ENCODE measurements at regions not wholly inside any gene's neighbourhood (a gene's known extent, or its start where the extent isn't known, plus 50 kb on each side); places are given as distances from the start of the nearest gene placed in this dataset.

GRCh38 chr16:85225257-85225656 lies 113.0 kb upstream of the CIBAR2 start:
- Histone ChIP-seq H2BK5ac (ENCODE audit: insufficient read length, low read length) (no peak overlapping the region), H3K4me1 (ENCODE audit: insufficient read depth, low read length) (peaks cover 3% of the 10 kb centered on the region; the same call in 1 of the 2 replicates), H4K20me1 (ENCODE audit: control insufficient read depth, insufficient read depth, insufficient read length) (no peaks in the 10 kb centered on the region), H3K27ac (ENCODE audit: insufficient read length, low read depth, low read length) (no peak overlapping the region), H3K4ac (ENCODE audit: low read depth, low read length) (no peak overlapping the region), H3K9me3 (ENCODE audit: control insufficient read depth, low read depth, low read length) (no peaks in the 10 kb centered on the region), H3K14ac (ENCODE audit: insufficient read depth, low read length) (no peak overlapping the region), H3K4me2 (ENCODE audit: insufficient read depth, insufficient read length, low read length) (no peak overlapping the region), H2AK5ac (ENCODE audit: insufficient read length, low read length) (no peak overlapping the region), H2AFZ (ENCODE audit: low read length) (no peak overlapping the region), H3K23ac (ENCODE audit: insufficient read length, low read depth, low read length) (no peak overlapping the region), H2BK120ac (ENCODE audit: low read depth, low read length, poor library complexity, severe bottlenecking) (no peak overlapping the region), H3K18ac (ENCODE audit: insufficient read length, low read depth, low read length) (no peak overlapping the region), H3K56ac (ENCODE audit: insufficient read length, low read depth, low read length) (no peak overlapping the region), H3T11ph (ENCODE audit: low read length) (no peak overlapping the region), H3K9ac (ENCODE audit: extremely low read depth, insufficient read length, low read length) (no peak overlapping the region), H2BK15ac (ENCODE audit: low read depth, low read length) (no peak overlapping the region), H2BK20ac (ENCODE audit: low read depth, low read length, poor library complexity, severe bottlenecking) (no peak overlapping the region), H3K79me2 (ENCODE audit: insufficient read depth, low read length) (peaks cover 1% of the 10 kb centered on the region; the same call in 1 of the 2 replicates), H2BK12ac (ENCODE audit: insufficient read length, low read depth, low read length) (no peak overlapping the region), H3K23me2 (ENCODE audit: insufficient read length, low read depth, low read length, poor library complexity, severe bottlenecking) (no peaks in the 10 kb centered on the region), H3K27me3 (ENCODE audit: insufficient read depth, low read length) (no peaks in the 10 kb centered on the region), H3K79me1 (ENCODE audit: insufficient read depth, low read depth, low read length, poor library complexity, severe bottlenecking) (no peaks in the 10 kb centered on the region), H4K5ac (ENCODE audit: insufficient read length, low read depth, low read length) (no peak overlapping the region), H4K8ac (replicated peaks; ENCODE audit: insufficient read length, low read depth, low read length) (no peak overlapping the region), H4K91ac (ENCODE audit: insufficient read length, low read depth, low read length) (no peak overlapping the region)
- Mint-ChIP-seq H3K27me3 (ENCODE audit: low read depth) (peaks cover 3% of the 10 kb centered on the region), H3K36me3 (ENCODE audit: insufficient read depth in 1 of 3, low read depth in 3 of 3) (peaks cover 0 to 7% (median 4%) of the 10 kb centered on the region in 3 experiments; a peak in 3 of 7 replicates), H3K27ac (0 out of 7 replicates have a peak overlapping the region, but pooled peaks of 1 of the 3 experiments have one; percentile 28), H3K4me1 (peaks cover 36 to 50% of the 10 kb centered on the region in 2 experiments), H3K9me3 (peaks cover 0 to 2% of the 10 kb centered on the region in 2 experiments; a peak in 2 of 5 replicates), H3K4me3 (no peak overlapping the region)
- DNase-seq = no peak
- no CpG with 5 or more reads among the region's 9 CpGs for WGBS (ENCODE audit: extremely low coverage, insufficient read length, low lambda C conversion rate)
- TF ChIP-seq, protein P1, sequence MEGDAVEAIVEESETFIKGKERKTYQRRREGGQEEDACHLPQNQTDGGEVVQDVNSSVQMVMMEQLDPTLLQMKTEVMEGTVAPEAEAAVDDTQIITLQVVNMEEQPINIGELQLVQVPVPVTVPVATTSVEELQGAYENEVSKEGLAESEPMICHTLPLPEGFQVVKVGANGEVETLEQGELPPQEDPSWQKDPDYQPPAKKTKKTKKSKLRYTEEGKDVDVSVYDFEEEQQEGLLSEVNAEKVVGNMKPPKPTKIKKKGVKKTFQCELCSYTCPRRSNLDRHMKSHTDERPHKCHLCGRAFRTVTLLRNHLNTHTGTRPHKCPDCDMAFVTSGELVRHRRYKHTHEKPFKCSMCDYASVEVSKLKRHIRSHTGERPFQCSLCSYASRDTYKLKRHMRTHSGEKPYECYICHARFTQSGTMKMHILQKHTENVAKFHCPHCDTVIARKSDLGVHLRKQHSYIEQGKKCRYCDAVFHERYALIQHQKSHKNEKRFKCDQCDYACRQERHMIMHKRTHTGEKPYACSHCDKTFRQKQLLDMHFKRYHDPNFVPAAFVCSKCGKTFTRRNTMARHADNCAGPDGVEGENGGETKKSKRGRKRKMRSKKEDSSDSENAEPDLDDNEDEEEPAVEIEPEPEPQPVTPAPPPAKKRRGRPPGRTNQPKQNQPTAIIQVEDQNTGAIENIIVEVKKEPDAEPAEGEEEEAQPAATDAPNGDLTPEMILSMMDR (conservative IDR thresholded peaks at IDR 0.05) = no peak

All from H9 (cell line).